HEK293 (cell line): ENCODE measurements at regions not wholly inside any gene's neighbourhood (a gene's known extent, or its start where the extent isn't known, plus 50 kb on each side); places are given as distances from the start of the nearest gene placed in this dataset.

Experiments used
- CTCF ChIA-PET: fragments of 350-600 bp; formaldehyde crosslinking; extraction: SDS; loops from one replicate; lab custom pipeline; 2021; ENCODE audit warnings: antibody characterized with exemption; lab: Yijun Ruan, JAX
- POLR2A ChIA-PET: fragments of 300-600 bp; formaldehyde crosslinking; extraction: SDS; loops from one replicate; lab custom pipeline; 2020; ENCODE audit warnings: antibody characterized with exemption, inconsistent platforms; lab: Yijun Ruan, JAX
- H3K27ac ChIP-seq: fragments of 200-500 bp; sonication (Bioruptor generic); 2 replicates; pipeline ENCODE4 v1.5.1; 2014; ENCODE audit warnings: low read depth, low read length, control low read depth, inconsistent platforms; ENCODE audit errors: extremely low read depth
- H3K36me3 ChIP-seq, 2 experiments: fragments of 200-500 bp in 1 of 2; sonication (Bioruptor generic) in 1 of 2; 1 replicate in 1 of 2; 2 replicates in 1 of 2; pipeline ENCODE4 v1.5.1; 2014 to 2017; ENCODE audit warnings: inconsistent platforms in 2 of 2, low read length in 2 of 2; ENCODE audit not compliant: control insufficient read depth in 2 of 2, insufficient read depth in 1 of 2
- H3K4me1 ChIP-seq: fragments of 200-500 bp; sonication (Bioruptor generic); 2 replicates; pipeline ENCODE4 v1.5.1; 2014; ENCODE audit warnings: mild to moderate bottlenecking, low read length, inconsistent platforms; ENCODE audit not compliant: control insufficient read depth, insufficient read depth
- H3K4me3 ChIP-seq: 2 replicates; pipeline ENCODE4 v1.5.1; 2011; ENCODE audit warnings: low read depth, mild to moderate bottlenecking, control low read depth, low read length, moderate library complexity
- H3K9me3 ChIP-seq: fragments of 200-500 bp; sonication (Bioruptor generic); 2 replicates; pipeline ENCODE4 v1.5.1; 2014; ENCODE audit warnings: low read depth, low read length, inconsistent platforms; ENCODE audit not compliant: control insufficient read depth, insufficient read depth
- GLIS2 ChIP-seq: fragments of 450-650 bp; formaldehyde crosslinking; IDR thresholded peaks from 2 replicates; pipeline ENCODE4 v1.5.1; 2016; ENCODE audit warnings: missing biosample characterization, missing genetic modification characterization
- YY2 ChIP-seq: fragments of 450-650 bp; formaldehyde crosslinking; IDR thresholded peaks from 2 replicates; pipeline ENCODE4 v1.5.1; 2016; ENCODE audit warnings: missing biosample characterization, missing genetic modification characterization
- ZBTB1 ChIP-seq: fragments of 450-650 bp; formaldehyde crosslinking; IDR thresholded peaks from 2 replicates; pipeline ENCODE4 v1.5.1; 2016; ENCODE audit warnings: missing biosample characterization, missing genetic modification characterization
- ZIC2 ChIP-seq: fragments of 450-650 bp; formaldehyde crosslinking; IDR thresholded peaks from 2 replicates; pipeline ENCODE4 v1.5.1; 2016; ENCODE audit warnings: missing biosample characterization, missing genetic modification characterization
- ZNF132 ChIP-seq: fragments of 450-650 bp; formaldehyde crosslinking; IDR thresholded peaks from 2 replicates; pipeline ENCODE4 v1.5.1; 2017; ENCODE audit warnings: missing biosample characterization, missing genetic modification characterization, borderline replicate concordance
- ZNF23 ChIP-seq: fragments of 450-650 bp; formaldehyde crosslinking; IDR thresholded peaks from 2 replicates; pipeline ENCODE4 v1.5.1; 2016; ENCODE audit warnings: missing biosample characterization, missing genetic modification characterization, borderline replicate concordance
- ZNF324 ChIP-seq: fragments of 450-650 bp; formaldehyde crosslinking; IDR thresholded peaks from 2 replicates; pipeline ENCODE4 v1.5.1; 2016; ENCODE audit warnings: missing biosample characterization, missing genetic modification characterization
- ZNF335 ChIP-seq: fragments of 450-650 bp; formaldehyde crosslinking; conservative IDR thresholded peaks from 2 replicates; pipeline ENCODE4 v1.5.1; 2016; ENCODE audit warnings: missing biosample characterization, missing genetic modification characterization
- ZNF391 ChIP-seq: fragments of 450-650 bp; formaldehyde crosslinking; IDR thresholded peaks from 2 replicates; pipeline ENCODE4 v1.5.1; 2016; ENCODE audit warnings: low read depth, missing biosample characterization, missing genetic modification characterization, borderline replicate concordance
- ZNF394 ChIP-seq: fragments of 450-650 bp; formaldehyde crosslinking; IDR thresholded peaks from 2 replicates; pipeline ENCODE4 v1.5.1; 2016; ENCODE audit warnings: missing biosample characterization, missing genetic modification characterization, mild to moderate bottlenecking, moderate library complexity, borderline replicate concordance
- ZNF423 ChIP-seq: fragments of 450-650 bp; formaldehyde crosslinking; IDR thresholded peaks from 2 replicates; pipeline ENCODE4 v1.5.1; 2016; ENCODE audit warnings: missing biosample characterization, missing genetic modification characterization
- ZNF501 ChIP-seq: fragments of 450-650 bp; formaldehyde crosslinking; IDR thresholded peaks from 2 replicates; pipeline ENCODE4 v1.5.1; 2016; ENCODE audit warnings: missing biosample characterization, missing genetic modification characterization
- ZNF530 ChIP-seq: fragments of 450-650 bp; formaldehyde crosslinking; IDR thresholded peaks from 2 replicates; pipeline ENCODE4 v1.5.1; 2016; ENCODE audit warnings: low read depth, missing biosample characterization, missing genetic modification characterization
- ZNF558 ChIP-seq: fragments of 450-650 bp; formaldehyde crosslinking; IDR thresholded peaks from 2 replicates; pipeline ENCODE4 v1.5.1; 2016; ENCODE audit warnings: missing biosample characterization, missing genetic modification characterization
- ZNF624 ChIP-seq: fragments of 450-650 bp; formaldehyde crosslinking; IDR thresholded peaks from 2 replicates; pipeline ENCODE4 v1.5.1; 2017; ENCODE audit warnings: missing biosample characterization, missing genetic modification characterization
- ZNF76 ChIP-seq: fragments of 450-650 bp; formaldehyde crosslinking; IDR thresholded peaks from 2 replicates; pipeline ENCODE4; 2016; ENCODE audit warnings: low read depth, missing biosample characterization, missing genetic modification characterization, borderline replicate concordance
- ZNF843 ChIP-seq: fragments of 450-650 bp; formaldehyde crosslinking; IDR thresholded peaks from 2 replicates; pipeline ENCODE4 v1.5.1; 2016; ENCODE audit warnings: missing biosample characterization, missing genetic modification characterization
- TF ChIP-seq, protein P1 (sequence below): fragments of 450-650 bp; IDR thresholded peaks from 2 replicates; pipeline ENCODE4 v1.5.1; 2018; ENCODE audit warnings: missing biosample characterization, mild to moderate bottlenecking, missing genetic modification characterization
- TF ChIP-seq, protein P2 (sequence below): fragments of 450-650 bp; formaldehyde crosslinking; IDR thresholded peaks from 2 replicates; pipeline ENCODE4 v1.5.1; 2016; ENCODE audit warnings: missing biosample characterization, missing genetic modification characterization, borderline replicate concordance
- TF ChIP-seq, protein P3 (sequence below): fragments of 450-650 bp; formaldehyde crosslinking; conservative IDR thresholded peaks from 2 replicates; pipeline ENCODE4 v1.5.1; 2016; ENCODE audit warnings: low read depth, missing biosample characterization, missing genetic modification characterization
- TF ChIP-seq, protein P4 (sequence below): fragments of 450-650 bp; formaldehyde crosslinking; IDR thresholded peaks from 2 replicates; pipeline ENCODE4 v1.5.0; 2017; ENCODE audit warnings: missing biosample characterization, missing genetic modification characterization, borderline replicate concordance

DNA sequence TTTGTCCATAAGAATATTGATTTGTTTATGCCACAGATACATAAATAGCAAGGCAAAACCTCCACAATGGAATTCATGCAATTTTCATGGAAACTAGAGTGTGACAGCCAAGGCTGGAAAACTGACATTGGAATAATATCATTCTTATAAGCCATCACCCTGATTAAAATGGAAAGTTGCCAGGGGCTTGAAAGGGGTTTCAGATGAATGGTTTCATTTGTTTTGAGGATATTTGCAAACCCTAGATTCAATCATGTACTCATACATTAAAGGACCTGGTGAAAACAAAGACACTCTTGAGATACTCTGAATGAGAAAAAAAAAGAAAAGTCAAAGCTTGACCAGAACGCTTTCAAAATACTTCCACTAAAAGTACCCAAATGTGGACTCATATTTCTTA lies 205.7 kb downstream of the DIO2 start (continued):
- TF ChIP-seq, protein P1, sequence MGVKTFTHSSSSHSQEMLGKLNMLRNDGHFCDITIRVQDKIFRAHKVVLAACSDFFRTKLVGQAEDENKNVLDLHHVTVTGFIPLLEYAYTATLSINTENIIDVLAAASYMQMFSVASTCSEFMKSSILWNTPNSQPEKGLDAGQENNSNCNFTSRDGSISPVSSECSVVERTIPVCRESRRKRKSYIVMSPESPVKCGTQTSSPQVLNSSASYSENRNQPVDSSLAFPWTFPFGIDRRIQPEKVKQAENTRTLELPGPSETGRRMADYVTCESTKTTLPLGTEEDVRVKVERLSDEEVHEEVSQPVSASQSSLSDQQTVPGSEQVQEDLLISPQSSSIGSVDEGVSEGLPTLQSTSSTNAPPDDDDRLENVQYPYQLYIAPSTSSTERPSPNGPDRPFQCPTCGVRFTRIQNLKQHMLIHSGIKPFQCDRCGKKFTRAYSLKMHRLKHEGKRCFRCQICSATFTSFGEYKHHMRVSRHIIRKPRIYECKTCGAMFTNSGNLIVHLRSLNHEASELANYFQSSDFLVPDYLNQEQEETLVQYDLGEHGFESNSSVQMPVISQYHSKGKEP (tag by site-specific recombination): no peak
- no peak for TF ChIP-seq ZIC2 (tag by site-specific recombination)
- no peak for TF ChIP-seq ZNF23
- TF ChIP-seq ZNF394 (tag by site-specific recombination): no peak
- TF ChIP-seq ZBTB1 (tag by site-specific recombination): no peak
- TF ChIP-seq, protein P2, sequence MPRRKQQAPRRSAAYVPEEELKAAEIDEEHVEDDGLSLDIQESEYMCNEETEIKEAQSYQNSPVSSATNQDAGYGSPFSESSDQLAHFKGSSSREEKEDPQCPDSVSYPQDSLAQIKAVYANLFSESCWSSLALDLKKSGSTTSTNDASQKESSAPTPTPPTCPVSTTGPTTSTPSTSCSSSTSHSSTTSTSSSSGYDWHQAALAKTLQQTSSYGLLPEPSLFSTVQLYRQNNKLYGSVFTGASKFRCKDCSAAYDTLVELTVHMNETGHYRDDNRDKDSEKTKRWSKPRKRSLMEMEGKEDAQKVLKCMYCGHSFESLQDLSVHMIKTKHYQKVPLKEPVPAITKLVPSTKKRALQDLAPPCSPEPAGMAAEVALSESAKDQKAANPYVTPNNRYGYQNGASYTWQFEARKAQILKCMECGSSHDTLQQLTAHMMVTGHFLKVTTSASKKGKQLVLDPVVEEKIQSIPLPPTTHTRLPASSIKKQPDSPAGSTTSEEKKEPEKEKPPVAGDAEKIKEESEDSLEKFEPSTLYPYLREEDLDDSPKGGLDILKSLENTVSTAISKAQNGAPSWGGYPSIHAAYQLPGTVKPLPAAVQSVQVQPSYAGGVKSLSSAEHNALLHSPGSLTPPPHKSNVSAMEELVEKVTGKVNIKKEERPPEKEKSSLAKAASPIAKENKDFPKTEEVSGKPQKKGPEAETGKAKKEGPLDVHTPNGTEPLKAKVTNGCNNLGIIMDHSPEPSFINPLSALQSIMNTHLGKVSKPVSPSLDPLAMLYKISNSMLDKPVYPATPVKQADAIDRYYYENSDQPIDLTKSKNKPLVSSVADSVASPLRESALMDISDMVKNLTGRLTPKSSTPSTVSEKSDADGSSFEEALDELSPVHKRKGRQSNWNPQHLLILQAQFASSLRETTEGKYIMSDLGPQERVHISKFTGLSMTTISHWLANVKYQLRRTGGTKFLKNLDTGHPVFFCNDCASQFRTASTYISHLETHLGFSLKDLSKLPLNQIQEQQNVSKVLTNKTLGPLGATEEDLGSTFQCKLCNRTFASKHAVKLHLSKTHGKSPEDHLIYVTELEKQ: no peak
- TF ChIP-seq, all 188 proteins: peak for 0

DNA sequence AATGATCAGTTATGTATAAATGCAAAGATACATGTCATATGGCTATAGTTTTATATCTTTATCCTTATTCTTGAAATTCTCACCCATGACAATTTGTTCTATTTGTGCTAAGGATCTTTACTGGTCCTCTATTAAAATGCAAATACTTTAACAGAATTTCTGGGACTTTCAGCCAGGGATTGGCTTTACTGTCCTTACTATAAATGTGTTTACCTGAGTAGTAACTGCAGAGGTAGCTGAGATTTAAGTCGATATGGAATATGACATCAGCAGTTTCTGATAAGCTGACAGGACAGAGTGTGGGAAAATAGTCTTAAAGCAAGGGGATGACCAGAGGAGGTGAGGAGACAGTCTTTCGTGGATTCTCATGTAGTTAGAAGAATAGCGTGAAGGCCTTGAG lies 206.4 kb downstream of the DIO2 start:
- Histone ChIP-seq H3K4me1 (no peaks in the 10 kb centered on the region), H3K36me3 (no peaks in the 10 kb centered on the region), H3K27ac (no peak overlapping the region)

DNA sequence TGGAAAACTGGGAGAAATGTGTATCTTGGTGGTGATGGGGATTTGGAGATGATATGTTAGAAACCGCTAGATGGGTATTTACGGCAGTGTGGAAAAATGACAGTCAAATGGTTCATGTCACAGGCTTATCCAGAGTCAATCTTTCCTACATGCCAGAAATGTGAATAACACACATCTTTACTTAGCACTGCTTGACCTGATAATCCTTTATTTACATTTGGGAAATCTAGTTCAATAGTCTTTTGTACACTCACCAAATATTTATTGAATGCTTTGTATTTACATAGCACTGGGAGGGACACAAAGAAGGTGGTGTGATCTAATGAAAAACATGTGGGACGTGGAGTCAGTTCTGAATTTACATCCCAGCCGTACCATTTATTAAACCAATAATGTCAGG lies 208.2 kb downstream of the DIO2 start:
- no peaks in the 10 kb centered on the region for H3K4me1 ChIP-seq
- no peaks in the 10 kb centered on the region for H3K36me3 ChIP-seq
- no peak overlapping the region for H3K27ac ChIP-seq
- TF ChIP-seq ZNF624 (no peak), ZNF76 (no peak), YY2 (tag by site-specific recombination) (no peak), ZNF423 (no peak), ZNF324 (no peak), GLIS2 (tag by site-specific recombination) (no peak), ZNF843 (tag by site-specific recombination) (no peak), ZBTB1 (tag by site-specific recombination) (no peak), ZNF132 (no peak), ZNF335 (tag by site-specific recombination) (no peak), ZNF558 (tag by site-specific recombination) (no peak)
- TF ChIP-seq, protein P3, sequence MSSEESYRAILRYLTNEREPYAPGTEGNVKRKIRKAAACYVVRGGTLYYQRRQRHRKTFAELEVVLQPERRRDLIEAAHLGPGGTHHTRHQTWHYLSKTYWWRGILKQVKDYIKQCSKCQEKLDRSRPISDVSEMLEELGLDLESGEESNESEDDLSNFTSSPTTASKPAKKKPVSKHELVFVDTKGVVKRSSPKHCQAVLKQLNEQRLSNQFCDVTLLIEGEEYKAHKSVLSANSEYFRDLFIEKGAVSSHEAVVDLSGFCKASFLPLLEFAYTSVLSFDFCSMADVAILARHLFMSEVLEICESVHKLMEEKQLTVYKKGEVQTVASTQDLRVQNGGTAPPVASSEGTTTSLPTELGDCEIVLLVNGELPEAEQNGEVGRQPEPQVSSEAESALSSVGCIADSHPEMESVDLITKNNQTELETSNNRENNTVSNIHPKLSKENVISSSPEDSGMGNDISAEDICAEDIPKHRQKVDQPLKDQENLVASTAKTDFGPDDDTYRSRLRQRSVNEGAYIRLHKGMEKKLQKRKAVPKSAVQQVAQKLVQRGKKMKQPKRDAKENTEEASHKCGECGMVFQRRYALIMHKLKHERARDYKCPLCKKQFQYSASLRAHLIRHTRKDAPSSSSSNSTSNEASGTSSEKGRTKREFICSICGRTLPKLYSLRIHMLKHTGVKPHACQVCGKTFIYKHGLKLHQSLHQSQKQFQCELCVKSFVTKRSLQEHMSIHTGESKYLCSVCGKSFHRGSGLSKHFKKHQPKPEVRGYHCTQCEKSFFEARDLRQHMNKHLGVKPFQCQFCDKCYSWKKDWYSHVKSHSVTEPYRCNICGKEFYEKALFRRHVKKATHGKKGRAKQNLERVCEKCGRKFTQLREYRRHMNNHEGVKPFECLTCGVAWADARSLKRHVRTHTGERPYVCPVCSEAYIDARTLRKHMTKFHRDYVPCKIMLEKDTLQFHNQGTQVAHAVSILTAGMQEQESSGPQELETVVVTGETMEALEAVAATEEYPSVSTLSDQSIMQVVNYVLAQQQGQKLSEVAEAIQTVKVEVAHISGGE: no peak
- TF ChIP-seq, protein P4, sequence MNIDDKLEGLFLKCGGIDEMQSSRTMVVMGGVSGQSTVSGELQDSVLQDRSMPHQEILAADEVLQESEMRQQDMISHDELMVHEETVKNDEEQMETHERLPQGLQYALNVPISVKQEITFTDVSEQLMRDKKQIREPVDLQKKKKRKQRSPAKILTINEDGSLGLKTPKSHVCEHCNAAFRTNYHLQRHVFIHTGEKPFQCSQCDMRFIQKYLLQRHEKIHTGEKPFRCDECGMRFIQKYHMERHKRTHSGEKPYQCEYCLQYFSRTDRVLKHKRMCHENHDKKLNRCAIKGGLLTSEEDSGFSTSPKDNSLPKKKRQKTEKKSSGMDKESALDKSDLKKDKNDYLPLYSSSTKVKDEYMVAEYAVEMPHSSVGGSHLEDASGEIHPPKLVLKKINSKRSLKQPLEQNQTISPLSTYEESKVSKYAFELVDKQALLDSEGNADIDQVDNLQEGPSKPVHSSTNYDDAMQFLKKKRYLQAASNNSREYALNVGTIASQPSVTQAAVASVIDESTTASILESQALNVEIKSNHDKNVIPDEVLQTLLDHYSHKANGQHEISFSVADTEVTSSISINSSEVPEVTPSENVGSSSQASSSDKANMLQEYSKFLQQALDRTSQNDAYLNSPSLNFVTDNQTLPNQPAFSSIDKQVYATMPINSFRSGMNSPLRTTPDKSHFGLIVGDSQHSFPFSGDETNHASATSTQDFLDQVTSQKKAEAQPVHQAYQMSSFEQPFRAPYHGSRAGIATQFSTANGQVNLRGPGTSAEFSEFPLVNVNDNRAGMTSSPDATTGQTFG (tag by site-specific recombination): no peak
- POLR2A ChIA-PET: no interaction called here
- no peak overlapping the region for H3K4me3 ChIP-seq
- no peaks in the 10 kb centered on the region for H3K9me3 ChIP-seq
- CTCF ChIA-PET: no interaction called here

More for the DNA sequence above, 206.4 kb downstream of the DIO2 start:
- Histone ChIP-seq H3K4me3 (no peak overlapping the region), H3K9me3 (no peaks in the 10 kb centered on the region)
- POLR2A ChIA-PET: no interaction called here
- CTCF ChIA-PET: no interaction called here
- no peak for TF ChIP-seq ZNF530
- no peak for TF ChIP-seq ZNF391 (tag by site-specific recombination)
- no peak for TF ChIP-seq ZNF501 (tag by site-specific recombination)
